ENCODE measurements at regions not wholly inside any gene's neighbourhood (a gene's known extent, or its start where the extent isn't known, plus 50 kb on each side); places are given as distances from the start of the nearest gene placed in this dataset.
"Not testable (repeated sequence)": the region's sequence is repeated elsewhere in the genome, so short reads cannot be mapped to it uniquely, and the experiment has no call there.

DNA sequence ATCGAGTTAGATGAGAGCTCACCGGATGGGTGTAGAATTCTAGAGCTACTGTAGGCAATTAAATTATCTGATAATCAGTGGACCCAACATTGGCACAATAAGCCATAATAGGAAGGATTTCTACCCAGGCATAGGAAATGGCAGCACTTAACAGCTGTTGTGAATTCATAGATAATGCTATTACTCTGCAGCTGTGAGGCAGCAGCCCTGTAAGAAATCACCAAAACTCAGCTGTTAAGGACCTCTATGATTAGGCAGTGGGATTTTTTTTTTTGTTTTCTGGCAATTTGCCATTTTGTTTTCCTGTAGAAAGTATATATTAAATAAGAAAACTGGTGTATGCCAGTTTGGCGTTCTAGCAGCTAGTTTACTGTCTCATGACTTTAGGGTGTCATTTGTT is 609.1 kb upstream of the SLC35B3 start:
- no peak for DNase-seq

DNA sequence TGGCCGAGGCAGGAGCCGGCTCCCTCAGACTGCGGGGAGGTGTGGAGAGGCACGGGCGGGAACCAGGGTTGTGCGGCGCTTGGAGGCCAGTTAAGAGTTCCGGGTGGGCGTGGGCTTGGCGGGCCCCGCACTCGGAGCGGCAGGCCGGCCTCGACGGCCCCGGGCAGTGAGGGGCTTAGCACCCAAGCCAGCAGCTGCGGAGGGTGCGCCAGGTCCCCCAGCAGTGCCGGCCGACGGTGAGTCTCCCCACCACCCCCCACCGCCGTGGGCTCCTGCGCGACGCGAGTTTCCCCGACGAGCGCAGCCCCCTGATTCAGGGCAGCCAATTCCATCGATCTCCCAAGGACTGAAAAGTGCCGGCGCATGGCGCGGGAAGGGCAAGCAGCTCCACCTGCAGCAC is 605.4 kb upstream of the SLC35B3 start:
- no peak for DNase-seq

DNA sequence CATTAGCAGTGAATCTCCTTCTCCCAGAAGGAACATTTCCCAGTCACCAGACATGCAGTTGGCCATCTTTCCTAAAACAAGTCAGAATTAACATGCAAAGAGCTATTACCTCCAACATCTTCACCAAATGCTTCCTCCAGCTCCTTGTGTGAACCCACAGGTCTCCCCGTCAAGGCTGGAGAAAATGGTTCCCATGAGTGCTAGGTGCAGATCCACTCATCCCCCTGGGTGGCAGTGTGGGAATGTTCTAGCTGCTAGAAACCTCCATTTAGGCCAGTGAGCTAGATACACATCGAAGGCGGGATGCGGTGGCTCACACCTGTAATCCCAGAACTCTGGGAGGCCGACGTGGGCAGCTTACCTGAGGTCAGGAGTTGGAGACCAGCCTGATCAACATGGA is 603.9 kb upstream of the SLC35B3 start:
- no peak for DNase-seq

DNA sequence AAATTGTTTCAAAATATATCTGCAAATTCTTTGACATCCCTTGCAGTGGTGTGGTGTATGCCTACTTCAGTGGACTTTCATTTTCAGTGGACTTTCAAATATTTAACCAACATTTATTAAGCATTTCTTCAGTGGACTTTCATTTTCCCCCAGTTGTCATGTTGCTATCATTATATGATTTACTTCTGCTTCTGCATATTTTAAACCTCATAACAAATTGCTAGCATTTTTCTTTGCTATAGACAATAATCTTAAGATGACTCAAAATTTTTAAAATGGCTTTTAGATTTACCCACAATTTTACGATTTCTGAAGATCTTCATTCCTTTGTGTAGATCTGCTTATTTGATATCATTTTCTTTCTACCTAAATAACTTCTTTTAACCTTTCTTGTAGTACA is 592.7 kb upstream of the SLC35B3 start:
- DNase-seq, result no peak

DNA sequence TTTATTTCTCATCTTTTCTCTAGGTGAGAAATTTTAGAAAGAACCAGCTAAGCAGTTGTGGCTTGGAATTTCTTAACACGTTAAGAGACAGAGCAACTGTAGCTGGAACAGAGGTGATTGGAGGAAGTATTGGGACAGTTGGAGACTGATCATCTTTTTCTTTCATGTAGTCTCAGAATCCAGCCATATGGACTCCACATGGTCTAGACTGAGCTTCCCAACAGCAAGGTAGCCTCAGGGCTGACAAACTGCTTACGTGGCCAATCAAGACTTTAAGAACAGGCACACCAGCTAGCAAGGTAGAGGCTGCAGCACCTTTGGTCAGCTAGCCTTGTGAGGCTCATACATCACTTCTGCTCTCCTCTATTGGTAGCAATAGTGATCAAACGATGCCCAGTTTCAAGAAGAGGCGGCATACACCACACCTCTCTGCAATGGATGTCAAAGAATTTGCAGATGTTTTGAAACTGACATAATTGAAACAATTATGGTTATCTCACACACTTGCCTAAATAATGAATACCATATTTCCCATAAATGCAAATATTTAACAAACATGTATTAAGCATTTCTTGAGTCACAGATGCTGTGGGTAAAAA is 590.5 kb upstream of the SLC35B3 start:
- DNase-seq, result no peak

DNA sequence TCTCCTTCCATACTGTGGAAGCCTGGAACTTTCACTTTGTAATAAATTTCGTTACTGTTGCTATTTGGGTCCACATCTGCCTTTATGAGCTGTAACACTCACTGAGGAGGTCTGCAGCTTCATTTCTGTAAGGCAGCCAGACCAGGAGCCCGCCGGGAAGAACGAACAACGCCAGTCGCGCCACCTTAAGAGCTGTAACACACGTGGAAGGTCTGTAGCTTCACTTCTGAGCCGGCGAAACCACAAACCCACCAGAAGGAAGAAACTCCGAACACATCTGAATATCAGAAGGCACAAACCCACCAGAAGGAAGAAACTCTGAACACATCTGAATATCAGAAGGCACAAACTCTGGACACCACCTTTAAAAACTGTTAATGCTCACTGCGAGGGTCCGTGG is 589.9 kb upstream of the SLC35B3 start:
- no peak for DNase-seq

DNA sequence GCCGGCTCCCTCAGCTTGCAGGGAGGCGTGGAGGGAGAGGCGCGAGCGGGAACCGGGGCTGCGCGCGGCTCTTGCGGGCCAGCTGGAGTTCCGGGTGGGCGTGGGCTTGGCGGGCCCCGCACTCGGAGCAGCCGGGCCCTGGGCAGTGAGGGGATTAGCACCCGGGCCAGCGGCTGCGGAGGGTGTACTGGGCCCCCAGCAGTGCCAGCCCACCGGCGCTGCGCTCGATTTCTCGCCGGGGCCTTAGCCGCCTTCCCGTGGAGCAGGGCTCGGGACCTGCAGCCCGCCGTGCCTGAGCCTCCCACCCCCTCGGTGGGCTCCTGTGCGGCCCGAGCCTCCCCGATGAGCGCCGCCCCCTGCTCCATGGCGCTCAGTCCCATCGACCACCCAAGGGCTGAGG is 588.9 kb upstream of the SLC35B3 start:
- not testable (repeated sequence) for DNase-seq

DNA sequence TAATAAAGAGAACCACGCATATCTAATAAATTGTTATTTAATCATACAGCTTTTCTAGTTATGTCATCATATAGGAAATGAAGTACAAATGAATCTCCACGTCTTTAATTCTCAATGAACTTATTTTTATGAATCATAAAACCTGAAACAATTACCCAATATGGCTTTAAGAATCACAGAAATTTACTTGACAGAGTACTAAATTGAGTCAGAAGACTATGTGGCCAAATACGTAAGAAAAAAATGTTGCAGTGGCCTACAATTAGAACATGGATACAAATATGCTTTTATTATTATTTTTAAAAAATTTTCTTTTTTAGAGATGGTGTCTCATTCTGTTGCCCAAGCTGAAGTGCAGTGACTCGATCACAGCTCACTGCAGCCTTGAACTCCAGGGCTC is 584.7 kb upstream of the SLC35B3 start:
- no peak for DNase-seq

DNA sequence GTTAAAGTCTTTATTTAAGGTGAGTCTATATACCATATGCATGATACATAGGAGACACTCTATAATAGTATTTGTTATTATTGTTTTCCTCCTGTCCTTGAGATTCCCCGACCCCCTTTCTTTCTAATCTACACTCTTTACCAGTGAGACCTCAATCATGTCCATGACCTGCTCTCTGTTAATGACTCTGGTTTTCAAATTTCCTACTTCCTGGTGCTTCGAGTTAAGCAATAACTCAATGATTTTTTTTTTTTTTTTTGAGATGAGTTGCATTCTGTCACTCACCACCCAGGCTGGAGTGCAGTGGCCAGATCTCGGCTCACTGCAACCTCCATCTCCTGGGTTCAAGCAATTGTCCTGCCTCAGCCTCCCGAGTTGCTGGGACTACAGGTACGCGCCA is 574.6 kb upstream of the SLC35B3 start:
- DNase-seq, result no peak

DNA sequence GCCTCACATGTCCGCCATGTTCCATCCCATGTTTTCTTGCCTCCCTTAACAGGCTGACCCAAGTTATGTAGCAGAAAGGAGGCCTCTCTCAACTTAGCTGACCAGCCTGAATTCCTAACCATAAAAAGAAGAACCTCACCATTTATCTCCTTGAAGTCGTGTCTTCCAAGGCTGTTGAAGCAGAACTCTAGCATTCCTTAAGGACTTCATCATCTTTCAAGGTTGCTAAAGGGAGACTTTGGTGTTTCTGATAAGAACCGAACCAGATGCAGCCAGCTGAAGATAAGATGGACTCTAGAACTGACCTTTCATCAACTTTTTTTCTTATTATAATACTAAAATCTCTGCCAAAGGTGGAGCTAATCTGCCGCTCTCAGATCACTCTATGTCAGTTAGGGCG is 571.7 kb upstream of the SLC35B3 start:
- no peak for DNase-seq

DNA sequence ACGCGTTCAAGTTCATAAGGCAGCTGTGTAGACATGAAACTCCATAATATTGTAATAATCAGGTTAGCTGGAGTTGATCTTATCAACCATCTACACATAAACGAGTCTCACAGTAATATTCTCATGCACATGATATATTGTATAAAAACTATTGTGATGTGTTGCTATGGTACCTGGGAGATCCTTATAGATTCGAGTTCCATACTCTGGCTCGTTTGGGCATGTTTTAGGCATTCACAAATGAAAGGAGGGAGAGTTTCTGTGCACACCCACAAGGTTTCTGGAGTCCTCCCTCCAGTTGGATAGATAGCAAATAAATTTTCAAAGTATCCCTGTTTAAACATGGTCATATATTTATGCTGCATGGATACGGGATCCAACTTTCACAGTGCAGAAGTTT is 567.5 kb upstream of the SLC35B3 start:
- DNase-seq, result no peak

DNA sequence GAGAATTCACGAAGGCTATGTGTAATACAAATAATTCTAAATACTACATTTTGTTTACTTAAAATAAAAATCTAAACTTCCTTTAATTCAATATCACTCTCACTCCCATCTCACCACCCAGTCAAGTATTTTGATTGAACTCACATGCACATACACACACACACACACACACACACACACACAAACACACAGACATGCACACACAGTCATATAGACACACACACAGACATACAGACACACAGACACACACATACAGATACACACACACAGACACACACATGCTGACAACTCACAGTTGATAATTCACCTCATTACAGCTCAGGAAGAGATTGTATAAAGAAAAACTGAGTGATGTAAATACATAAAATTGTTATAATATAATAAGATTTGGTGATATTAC is 559.8 kb upstream of the SLC35B3 start:
- DNase-seq, result no peak

DNA sequence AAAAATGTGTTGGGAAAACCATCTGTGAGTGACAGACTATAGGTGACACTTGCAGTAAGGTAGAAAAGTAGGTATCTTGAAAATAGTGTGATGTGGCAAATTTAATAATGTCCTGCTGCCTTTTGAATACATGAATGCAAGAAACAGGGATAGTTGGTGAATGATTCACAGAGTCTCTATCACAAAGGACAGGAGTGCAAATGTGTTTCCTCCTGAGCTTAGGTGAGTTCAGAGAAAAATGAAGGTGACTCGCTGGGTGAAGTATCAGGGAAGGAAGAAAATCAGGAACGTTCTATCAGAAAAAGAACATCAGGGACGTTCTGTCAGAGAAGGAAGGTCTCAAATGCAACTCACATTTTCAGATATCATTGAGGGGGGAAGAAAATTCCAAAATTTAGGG is 557.8 kb upstream of the SLC35B3 start:
- no peak for DNase-seq

DNA sequence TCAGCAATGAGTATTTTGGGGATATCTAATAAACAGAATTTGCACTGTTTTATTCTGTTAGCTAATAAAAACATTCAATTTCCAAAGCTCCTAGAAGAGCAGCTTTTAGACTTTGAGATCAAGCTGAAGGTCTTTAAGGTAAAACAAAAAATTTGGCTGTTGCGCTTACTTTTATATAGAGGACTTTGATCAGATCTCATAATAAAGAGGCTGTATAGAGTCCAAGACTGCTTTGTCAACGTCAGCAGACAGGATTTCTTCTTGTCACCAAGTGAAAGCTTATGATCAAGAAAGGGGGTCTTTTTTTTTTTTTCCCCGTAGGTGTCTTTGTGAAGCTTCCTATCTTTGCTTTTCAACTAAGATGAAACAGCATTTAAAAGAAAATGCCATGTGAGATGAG is 556.5 kb upstream of the SLC35B3 start:
- no peak for DNase-seq

DNA sequence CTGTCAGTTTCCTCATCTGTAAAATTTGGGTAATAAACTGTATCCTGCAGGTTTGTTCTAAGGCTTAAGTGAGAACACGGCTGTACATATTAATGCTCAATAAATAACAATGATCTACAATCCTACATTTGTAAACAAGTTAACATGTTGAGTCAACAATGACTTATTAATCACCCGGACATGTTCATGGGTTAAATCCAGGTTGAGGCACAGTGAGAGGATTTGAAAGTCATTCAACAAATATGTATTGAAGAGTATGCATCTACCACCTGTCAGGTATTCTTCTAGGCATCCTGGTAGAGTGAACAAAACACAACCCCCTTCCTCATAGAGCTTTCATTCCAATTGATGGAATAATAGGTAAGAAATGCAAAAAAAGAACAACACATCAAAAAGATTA is 554.7 kb upstream of the SLC35B3 start:
- no peak for DNase-seq

DNA sequence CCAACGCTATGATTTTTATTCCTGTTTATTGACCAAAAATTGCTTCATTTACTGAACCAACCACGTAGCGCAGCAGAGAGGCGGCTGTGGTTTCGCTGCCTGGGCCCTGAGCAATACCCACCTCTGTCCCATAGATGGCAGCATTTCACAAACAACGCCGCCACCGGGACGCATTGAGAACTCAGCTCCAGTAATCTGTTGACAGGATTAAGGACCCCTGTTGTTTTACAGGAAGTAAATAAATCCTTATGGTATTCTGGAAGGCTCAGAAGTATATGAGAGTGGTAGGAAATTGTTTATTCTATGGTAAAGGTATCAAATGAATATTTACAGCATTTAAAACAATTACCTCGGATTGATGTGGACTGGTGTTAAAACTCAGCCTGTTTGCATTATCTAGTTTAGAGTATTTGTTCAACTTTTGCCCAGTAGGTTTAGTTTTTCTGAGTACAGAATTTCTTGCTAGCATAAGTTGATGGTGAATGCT is 547.9 kb upstream of the SLC35B3 start:
- DNase-seq, result peak; percentile 44 to 52

DNA sequence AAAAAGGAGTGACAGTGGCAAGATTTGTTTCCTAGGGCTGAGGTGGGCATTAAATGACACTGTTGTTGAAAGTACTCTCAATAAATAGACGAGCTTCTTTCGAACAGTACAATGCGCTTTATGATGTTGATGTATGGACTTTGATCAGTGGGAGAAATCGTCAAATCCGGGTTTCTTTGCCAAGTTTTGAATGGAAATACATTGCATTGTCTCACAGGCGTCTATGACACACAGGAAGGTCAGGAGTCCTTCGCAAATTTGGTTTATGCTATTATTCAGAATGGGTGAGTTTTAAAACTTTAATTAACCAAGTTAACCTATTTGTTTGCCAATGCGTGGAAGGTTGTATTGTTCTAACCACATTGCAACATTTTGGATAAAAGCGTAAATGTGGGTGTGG is 547.3 kb upstream of the SLC35B3 start:
- DNase-seq, result no peak

DNA sequence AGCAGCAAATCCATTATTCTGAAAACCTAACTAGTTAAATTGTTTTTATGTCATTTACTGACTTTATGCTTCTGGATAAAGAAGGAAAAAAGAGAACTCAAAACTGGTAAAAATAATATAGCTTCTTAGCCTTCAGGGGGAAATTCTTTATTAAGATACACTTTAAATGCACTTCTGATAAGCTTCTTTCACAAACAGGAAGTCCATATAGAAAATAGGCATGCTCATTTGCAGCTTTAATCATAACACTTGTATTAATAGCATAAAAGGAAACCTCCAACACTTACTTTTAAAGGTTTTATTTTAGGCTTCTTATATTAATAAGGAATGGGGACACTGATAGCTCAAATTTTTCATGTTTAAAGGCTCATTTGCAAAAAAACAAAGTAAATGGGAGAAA is 538.0 kb upstream of the SLC35B3 start:
- DNase-seq, result no peak

DNA sequence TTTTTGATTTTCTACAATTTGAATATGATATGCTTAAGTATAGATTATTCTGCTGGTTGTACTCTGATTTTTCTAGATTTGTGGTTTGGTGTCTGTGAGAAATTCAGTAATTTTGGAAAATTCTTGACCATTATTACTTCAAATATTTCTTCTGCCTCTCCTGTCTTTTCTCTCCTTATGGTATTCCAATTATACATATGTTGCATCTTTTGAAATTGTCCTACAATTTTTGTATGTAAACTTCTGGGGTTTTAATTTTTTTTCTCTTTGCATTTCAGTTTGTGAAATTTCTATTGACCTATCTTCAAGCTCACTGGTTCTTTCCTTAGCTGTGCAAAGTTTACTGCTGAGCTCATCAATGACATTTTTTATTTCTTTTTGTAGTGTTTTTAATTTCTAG is 534.4 kb upstream of the SLC35B3 start:
- no peak for DNase-seq

DNA sequence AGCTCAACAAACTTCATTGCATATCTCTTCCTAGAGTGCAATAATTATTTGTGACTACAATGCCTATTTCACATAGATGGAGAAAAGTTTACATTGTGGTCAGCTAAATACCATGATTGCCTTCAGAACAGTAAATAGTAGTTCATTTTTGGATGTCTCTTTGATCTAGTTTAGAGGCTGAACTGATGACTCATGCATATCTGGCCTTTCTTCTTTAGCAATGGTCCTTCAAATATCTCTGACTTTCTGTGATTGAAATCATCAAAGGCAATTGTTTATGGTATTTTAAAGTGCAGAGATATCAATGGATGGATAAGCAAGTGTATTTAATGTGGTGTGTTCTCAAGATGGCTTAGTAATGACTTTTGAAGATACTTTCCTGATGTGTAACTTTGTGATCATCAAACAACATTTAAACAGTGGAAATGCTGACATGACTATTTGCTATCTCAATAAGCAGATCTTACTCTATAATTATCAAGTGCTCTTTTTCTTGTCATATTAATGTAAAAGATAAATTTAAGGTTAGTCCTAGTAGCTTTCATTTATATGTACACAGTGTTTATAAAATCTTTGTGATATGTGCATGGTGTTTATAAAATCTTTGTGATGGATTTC is 523.7 kb upstream of the SLC35B3 start:
- DNase-seq, result no peak

DNA sequence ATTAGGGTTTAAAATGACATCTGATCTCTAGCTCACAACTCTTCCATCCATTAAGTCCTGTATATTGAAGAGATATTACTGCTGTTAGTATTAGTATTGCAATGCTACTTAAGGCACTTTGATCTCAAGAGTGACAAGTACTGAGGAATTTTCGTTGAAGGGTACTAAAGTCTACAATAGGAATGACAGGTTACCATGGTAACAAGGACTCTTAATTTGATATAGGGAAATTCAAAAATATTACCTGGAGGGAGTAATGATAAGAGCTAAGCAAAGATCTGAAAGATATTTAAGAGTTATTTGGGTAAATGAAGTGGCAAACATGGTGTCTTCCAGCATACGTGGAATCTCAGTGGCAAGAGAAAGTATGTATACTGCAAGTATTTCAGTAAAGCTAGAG is 518.0 kb upstream of the SLC35B3 start:
- DNase-seq, result no peak

DNA sequence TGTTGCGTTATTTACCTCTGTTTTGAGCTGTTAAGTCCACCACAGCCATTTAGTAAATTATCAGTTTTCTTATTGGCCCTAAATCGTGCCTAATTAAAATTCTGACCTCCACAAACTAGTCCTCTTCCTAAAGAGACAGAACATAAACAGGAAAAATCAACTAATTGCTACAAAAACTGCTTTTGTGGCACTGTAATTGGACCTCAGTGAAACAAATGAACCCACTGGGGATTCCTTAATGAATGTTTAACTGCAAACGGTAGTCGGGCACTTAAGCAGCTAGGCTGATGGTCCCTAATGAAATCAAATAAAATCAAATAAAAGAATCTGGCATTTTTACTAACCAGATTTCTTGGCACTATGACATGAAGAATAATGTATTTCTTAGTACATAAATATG is 513.4 kb upstream of the SLC35B3 start:
- no peak for DNase-seq

DNA sequence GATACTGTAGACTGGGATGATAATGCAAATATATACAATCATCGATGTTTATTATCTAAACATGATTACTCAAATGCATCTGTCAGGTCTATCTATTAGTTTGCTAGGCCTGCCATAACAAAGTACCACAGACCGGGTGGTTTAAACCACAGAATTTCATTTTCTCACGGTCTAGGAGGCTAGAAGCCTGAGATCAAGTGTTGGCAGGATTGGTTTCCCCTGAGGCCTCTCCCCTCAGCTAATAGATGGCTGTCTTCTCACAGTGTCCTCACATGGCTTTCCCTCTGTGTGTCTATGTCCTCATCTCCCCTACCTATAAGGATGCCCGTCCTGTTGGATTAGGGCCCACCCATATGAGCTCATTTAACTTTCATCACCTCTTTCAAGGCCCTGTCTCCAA is 512.6 kb upstream of the SLC35B3 start:
- no peak for DNase-seq

DNA sequence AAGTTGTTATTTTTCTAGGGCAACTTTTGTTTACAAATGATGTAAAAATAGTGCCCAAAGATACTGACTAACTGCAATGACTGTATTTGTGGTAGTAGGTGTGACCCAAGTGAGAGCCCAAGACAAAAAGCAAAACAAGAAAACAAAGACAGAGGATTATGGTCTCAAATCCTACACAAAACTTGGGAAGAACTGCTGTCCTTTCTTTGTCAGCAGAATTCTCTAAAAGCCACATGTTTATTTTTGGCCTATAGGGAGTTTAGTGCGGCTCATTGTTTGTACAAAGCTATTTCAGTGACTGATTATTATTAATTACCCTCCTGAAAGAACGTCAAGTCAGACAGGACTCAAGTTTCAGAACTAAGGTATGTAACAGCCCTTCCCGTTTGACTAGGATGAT is 509.2 kb upstream of the SLC35B3 start:
- no peak for DNase-seq

DNA sequence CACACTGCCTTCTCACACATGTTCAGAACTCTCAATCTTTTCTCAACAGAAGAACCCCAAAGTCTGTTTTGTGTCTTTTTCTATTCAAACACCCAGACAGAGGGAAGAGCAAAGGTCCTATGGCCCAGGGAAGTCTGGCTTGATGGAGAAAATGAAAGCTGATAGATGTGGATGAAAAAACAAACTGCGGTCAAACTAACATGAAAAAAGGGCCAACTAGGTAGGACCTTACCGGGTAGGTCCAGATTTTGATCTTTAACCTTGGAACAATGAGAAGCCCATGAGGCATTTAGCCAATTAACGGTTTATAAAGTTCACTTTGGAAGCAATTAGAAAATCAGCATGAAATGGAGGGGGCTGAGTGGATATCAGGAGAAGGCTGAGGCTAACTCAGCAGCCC is 507.7 kb upstream of the SLC35B3 start:
- no peak for DNase-seq

Measured in stimulated activated CD4-positive, alpha-beta T cell treated with anti-CD3 and anti-CD28 coated beads, Interleukin-2, amount 100 ng/mL, for 48 hours (primary cell).